SK-N-SH (cell line): ENCODE measurements at regions not wholly inside any gene's neighbourhood (a gene's known extent, or its start where the extent isn't known, plus 50 kb on each side); places are given as distances from the start of the nearest gene placed in this dataset.
A peak's percentile ranks its signal among the peaks of the same experiment; 100 is the strongest.

ENCODE experiments used
- CTCF ChIA-PET: fragments of 300-600, 350-600 bp; formaldehyde crosslinking; extraction: SDS; loops from one replicate; lab custom pipeline; 2021; lab: Yijun Ruan, JAX
- POLR2A ChIA-PET: fragments of 350-600 bp; sonication (Branson Sonifier 250); formaldehyde crosslinking; extraction: SDS; loops from one replicate; lab custom pipeline; 2020; ENCODE audit warnings: antibody characterized with exemption, inconsistent platforms; lab: Yijun Ruan, JAX
- DNase-seq: peaks from one replicate; pipeline ENCODE4 v3.0.0; 2012
- H2AFZ ChIP-seq: fragments of 200-600 bp; sonication (generic); 2 replicates; pipeline ENCODE4 v1.8.1; 2016; ENCODE audit warnings: antibody characterized with exemption, mild to moderate bottlenecking, low read depth
- H3F3A ChIP-seq: fragments of 200-600 bp; sonication (generic); replicated peaks from 2 replicates; pipeline ENCODE3; 2016; ENCODE audit warnings: antibody characterized with exemption, mild to moderate bottlenecking; ENCODE audit not compliant: insufficient read depth
- H3K27ac ChIP-seq, 2 experiments: fragments of 200-500 bp in 1 of 2; fragments of 200-600 bp in 1 of 2; sonication (Bioruptor generic) in 1 of 2; sonication (generic), shearing (Covaris generic) in 1 of 2; 2 replicates each; pipeline versions ENCODE4 v1.5.1 to v1.6.1; 2014 to 2016; ENCODE audit warnings: low read depth in 2 of 2, inconsistent platforms in 1 of 2, low read length in 1 of 2, mild to moderate bottlenecking in 1 of 2, mixed read lengths in 1 of 2
- H3K27me3 ChIP-seq: fragments of 200-600 bp; sonication (generic), shearing (Covaris generic); 2 replicates; pipeline ENCODE4 v1.6.1; 2016; ENCODE audit warnings: mixed run types; ENCODE audit not compliant: insufficient read depth
- H3K36me3 ChIP-seq, 2 experiments: fragments of 200-500 bp in 1 of 2; fragments of 200-600 bp in 1 of 2; sonication (Bioruptor generic) in 1 of 2; sonication (generic) in 1 of 2; replicated peaks in 1 of 2; 2 replicates each; pipeline versions ENCODE3 to v1.5.1; 2014 to 2016; ENCODE audit warnings: low read length in 1 of 2, mild to moderate bottlenecking in 1 of 2; ENCODE audit not compliant: insufficient read depth in 2 of 2, control insufficient read depth in 1 of 2
- H3K4me1 ChIP-seq, 2 experiments: fragments of 200-500 bp in 1 of 2; fragments of 200-600 bp in 1 of 2; sonication (Bioruptor generic) in 1 of 2; sonication (generic), shearing (Covaris generic) in 1 of 2; 2 replicates each; pipeline versions ENCODE4 v1.5.1 to v1.6.1; 2014 to 2016; ENCODE audit warnings: low read depth in 1 of 2, low read length in 1 of 2, mixed run types in 1 of 2; ENCODE audit not compliant: insufficient read depth in 2 of 2, control insufficient read depth in 1 of 2
- H3K4me2 ChIP-seq: fragments of 200-600 bp; sonication (generic), shearing (Covaris generic); 2 replicates; pipeline ENCODE4 v1.6.1; 2017; ENCODE audit warnings: mixed run types
- H3K4me3 ChIP-seq, 2 experiments: fragments of 200-500 bp in 1 of 2; fragments of 200-600 bp in 1 of 2; sonication (Bioruptor generic) in 1 of 2; sonication (generic), shearing (Covaris generic) in 1 of 2; 2 replicates each; pipeline versions ENCODE4 v1.5.1 to v1.8.1; 2014 to 2016; ENCODE audit warnings: low read depth in 2 of 2, inconsistent platforms in 1 of 2, low read length in 1 of 2, mild to moderate bottlenecking in 1 of 2, mixed read lengths in 1 of 2, moderate library complexity in 1 of 2
- H3K79me2 ChIP-seq: fragments of 200-600 bp; sonication (generic); 2 replicates; pipeline ENCODE4 v1.8.1; 2017; ENCODE audit warnings: mild to moderate bottlenecking; ENCODE audit not compliant: insufficient read depth
- H3K9ac ChIP-seq: fragments of 200-600 bp; sonication (generic); 2 replicates; pipeline ENCODE4 v1.6.1; 2017; ENCODE audit warnings: mixed run types
- H3K9me2 ChIP-seq: fragments of 200-600 bp; sonication (generic); 2 replicates; pipeline ENCODE4 v1.6.1; 2017; ENCODE audit warnings: mixed run types
- H3K9me3 ChIP-seq: fragments of 200-600 bp; sonication (generic); 2 replicates; pipeline ENCODE4 v1.6.1; 2017; ENCODE audit warnings: mixed run types, mild to moderate bottlenecking, moderate library complexity
- H4K20me1 ChIP-seq: fragments of 200-600 bp; sonication (generic); 2 replicates; pipeline ENCODE4 v1.6.1; 2017; ENCODE audit warnings: mild to moderate bottlenecking, mixed run types; ENCODE audit not compliant: insufficient read depth
- EP300 ChIP-seq, 2 experiments: IDR thresholded peaks; 2 replicates each; pipeline versions ENCODE4 v1.4.0 to v1.6.1; 2012; ENCODE audit warnings: borderline replicate concordance in 1 of 2, low read depth in 1 of 2, low read length in 1 of 2
- FOXJ3 ChIP-seq: sonication (generic); formaldehyde crosslinking; IDR thresholded peaks from 2 replicates; pipeline ENCODE4 v1.5.1; 2020; ENCODE audit warnings: mild to moderate bottlenecking, missing genetic modification reagents
- FOXM1 ChIP-seq: IDR thresholded peaks from 2 replicates; pipeline ENCODE4 v1.4.0; 2012; ENCODE audit warnings: low read depth, mild to moderate bottlenecking
- RXRA ChIP-seq: IDR thresholded peaks from 2 replicates; pipeline ENCODE4 v1.4.0; 2012; ENCODE audit warnings: low read depth, mild to moderate bottlenecking, borderline replicate concordance
- SIN3A ChIP-seq: IDR thresholded peaks from 2 replicates; pipeline ENCODE4 v1.6.1; 2012; ENCODE audit warnings: low read depth, mild to moderate bottlenecking, low read length, moderate library complexity, borderline replicate concordance
- SMC3 ChIP-seq: IDR thresholded peaks from 2 replicates; pipeline ENCODE4 v1.6.1; 2012; ENCODE audit warnings: low read depth, low read length, improper control_type of control experiment
- TEAD4 ChIP-seq: IDR thresholded peaks from 2 replicates; pipeline ENCODE4 v1.4.0; 2012; ENCODE audit warnings: mild to moderate bottlenecking, borderline replicate concordance; ENCODE audit not compliant: insufficient read depth
- ZBTB33 ChIP-seq: IDR thresholded peaks from 2 replicates; pipeline ENCODE4 v1.4.0; 2012; ENCODE audit warnings: low read depth, borderline replicate concordance
- WGBS: methylation state at CpG from one replicate; pipeline ENCODE4 v1.1.6; 2017; ENCODE audit warnings: low lambda C conversion rate; 5-methylcytosine and 5-hydroxymethylcytosine counted together
- TF ChIP-seq, protein P1 (sequence below): fragments of 200-600 bp; sonication (generic); IDR thresholded peaks from 2 replicates; pipeline ENCODE4 v1.6.1; 2017; ENCODE audit warnings: antibody characterized with exemption, mild to moderate bottlenecking, moderate library complexity
- TF ChIP-seq, protein P2 (sequence below): fragments of 150-350 bp; IDR thresholded peaks from 2 replicates; pipeline ENCODE4 v1.6.1; 2016; ENCODE audit warnings: mild to moderate bottlenecking, low read depth, low read length

- DNase-seq = no peak
- 0 out of 2 replicates have a peak overlapping the region, but pooled peaks have one; percentile 49 for H3K4me2 ChIP-seq
- 85% methylated on average over 2 of the region's 2 CpGs for WGBS
Observed at GRCh38 chr11:130581646-130582045, 133.2 kb downstream of the ADAMTS15 start.

GRCh38 chr11:130582176-130582575, 133.7 kb downstream of the ADAMTS15 start:
- H3K9me2 ChIP-seq = no peaks in the 10 kb centered on the region
- ChIA-PET CTCF (no interaction called here), POLR2A (no interaction called here)
- H3K4me3 ChIP-seq = no peak overlapping the region
- no peak for DNase-seq
- H3K9me3 ChIP-seq = no peaks in the 10 kb centered on the region
- H3K27me3 ChIP-seq = no peaks in the 10 kb centered on the region
- H2AFZ ChIP-seq = peak overlapping the region; percentile 66; the same call in 1 of the 2 replicates
- no peaks in the 10 kb centered on the region for H3K36me3 ChIP-seq
- peak overlapping the region in 1 of 2 experiments; percentile 88; a peak in 2 of 4 replicates for H3K27ac ChIP-seq
- WGBS = 90% methylated on average over 5 of the region's 5 CpGs
- no peaks in the 10 kb centered on the region for H3K79me2 ChIP-seq
- H3K4me1 ChIP-seq = peaks cover 0 to 24% of the 10 kb centered on the region in 2 experiments; a peak in 1 of 4 replicates
- no peaks in the 10 kb centered on the region for H4K20me1 ChIP-seq
- peak overlapping the region; percentile 49; the same call in 1 of the 2 replicates for H3K9ac ChIP-seq
- peaks cover 17% of the 10 kb centered on the region for H3F3A ChIP-seq
- H3K4me2 ChIP-seq = 0 out of 2 replicates have a peak overlapping the region, but pooled peaks have one; percentile 49
- TF ChIP-seq, protein P1, sequence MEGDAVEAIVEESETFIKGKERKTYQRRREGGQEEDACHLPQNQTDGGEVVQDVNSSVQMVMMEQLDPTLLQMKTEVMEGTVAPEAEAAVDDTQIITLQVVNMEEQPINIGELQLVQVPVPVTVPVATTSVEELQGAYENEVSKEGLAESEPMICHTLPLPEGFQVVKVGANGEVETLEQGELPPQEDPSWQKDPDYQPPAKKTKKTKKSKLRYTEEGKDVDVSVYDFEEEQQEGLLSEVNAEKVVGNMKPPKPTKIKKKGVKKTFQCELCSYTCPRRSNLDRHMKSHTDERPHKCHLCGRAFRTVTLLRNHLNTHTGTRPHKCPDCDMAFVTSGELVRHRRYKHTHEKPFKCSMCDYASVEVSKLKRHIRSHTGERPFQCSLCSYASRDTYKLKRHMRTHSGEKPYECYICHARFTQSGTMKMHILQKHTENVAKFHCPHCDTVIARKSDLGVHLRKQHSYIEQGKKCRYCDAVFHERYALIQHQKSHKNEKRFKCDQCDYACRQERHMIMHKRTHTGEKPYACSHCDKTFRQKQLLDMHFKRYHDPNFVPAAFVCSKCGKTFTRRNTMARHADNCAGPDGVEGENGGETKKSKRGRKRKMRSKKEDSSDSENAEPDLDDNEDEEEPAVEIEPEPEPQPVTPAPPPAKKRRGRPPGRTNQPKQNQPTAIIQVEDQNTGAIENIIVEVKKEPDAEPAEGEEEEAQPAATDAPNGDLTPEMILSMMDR = no peak
- TF ChIP-seq FOXM1 (no peak), SMC3 (no peak), FOXJ3 (no peak), SIN3A (no peak), RXRA (no peak), TEAD4 (no peak)
- TF ChIP-seq, protein P2, sequence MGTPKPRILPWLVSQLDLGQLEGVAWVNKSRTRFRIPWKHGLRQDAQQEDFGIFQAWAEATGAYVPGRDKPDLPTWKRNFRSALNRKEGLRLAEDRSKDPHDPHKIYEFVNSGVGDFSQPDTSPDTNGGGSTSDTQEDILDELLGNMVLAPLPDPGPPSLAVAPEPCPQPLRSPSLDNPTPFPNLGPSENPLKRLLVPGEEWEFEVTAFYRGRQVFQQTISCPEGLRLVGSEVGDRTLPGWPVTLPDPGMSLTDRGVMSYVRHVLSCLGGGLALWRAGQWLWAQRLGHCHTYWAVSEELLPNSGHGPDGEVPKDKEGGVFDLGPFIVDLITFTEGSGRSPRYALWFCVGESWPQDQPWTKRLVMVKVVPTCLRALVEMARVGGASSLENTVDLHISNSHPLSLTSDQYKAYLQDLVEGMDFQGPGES = no peak

More at GRCh38 chr11:130581646-130582045, 133.2 kb downstream of the ADAMTS15 start:
- ChIA-PET CTCF (no interaction called here), POLR2A (no interaction called here)
- H4K20me1 ChIP-seq = no peaks in the 10 kb centered on the region
- H3K36me3 ChIP-seq = no peaks in the 10 kb centered on the region
- H3K9me2 ChIP-seq = no peaks in the 10 kb centered on the region
- H3K4me1 ChIP-seq = peaks cover 0 to 24% of the 10 kb centered on the region in 2 experiments; a peak in 1 of 4 replicates
- H3K9ac ChIP-seq = peak overlapping the region; percentile 49; the same call in 1 of the 2 replicates
- H3K79me2 ChIP-seq = no peaks in the 10 kb centered on the region
- TF ChIP-seq, protein P2 = no peak
- TF ChIP-seq, protein P1 = no peak
- no peak for TF ChIP-seq EP300 (IDR thresholded peaks at IDR 0.05; ENCODE audit: borderline replicate concordance in 1 of 2, low read depth in 1 of 2, low read length in 1 of 2)
- TF ChIP-seq RXRA = no peak
- TF ChIP-seq ZBTB33 = no peak
- peaks cover 17% of the 10 kb centered on the region for H3F3A ChIP-seq
- H3K27ac ChIP-seq = peak overlapping the region in 1 of 2 experiments; percentile 88; a peak in 2 of 4 replicates
- no peak overlapping the region for H3K4me3 ChIP-seq
- no peaks in the 10 kb centered on the region for H3K9me3 ChIP-seq
- no peaks in the 10 kb centered on the region for H3K27me3 ChIP-seq
- H2AFZ ChIP-seq = peak overlapping the region; percentile 66; the same call in 1 of the 2 replicates
